ENCODE measurements at regions not wholly inside any gene's neighbourhood (a gene's known extent, or its start where the extent isn't known, plus 50 kb on each side); places are given as distances from the start of the nearest gene placed in this dataset.

DNA sequence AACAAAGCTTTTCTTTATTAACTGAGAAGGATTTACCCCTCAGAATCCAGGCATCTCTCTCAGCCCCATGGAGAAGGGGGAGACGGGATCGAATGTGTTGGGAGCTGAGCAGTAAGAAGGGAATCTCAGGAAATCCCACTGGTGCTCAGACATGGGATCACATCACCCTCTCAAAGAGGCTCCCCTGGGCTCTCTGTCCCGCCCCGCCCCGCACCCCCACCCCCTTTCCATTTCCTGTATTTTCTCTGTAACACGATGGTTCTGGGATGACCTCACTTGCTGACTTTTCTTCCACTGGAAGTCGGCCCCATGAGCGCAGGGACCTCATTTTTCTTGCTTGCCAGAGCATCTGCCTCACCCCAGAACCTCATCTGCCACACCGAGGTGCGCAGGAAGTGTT, 96.7 kb upstream of the SLC22A11 start:
- no peak for TF ChIP-seq EZH2 (optimal IDR thresholded peaks at IDR 0.05; ENCODE audit: low read depth, low read length)
- TF ChIP-seq, protein P1, sequence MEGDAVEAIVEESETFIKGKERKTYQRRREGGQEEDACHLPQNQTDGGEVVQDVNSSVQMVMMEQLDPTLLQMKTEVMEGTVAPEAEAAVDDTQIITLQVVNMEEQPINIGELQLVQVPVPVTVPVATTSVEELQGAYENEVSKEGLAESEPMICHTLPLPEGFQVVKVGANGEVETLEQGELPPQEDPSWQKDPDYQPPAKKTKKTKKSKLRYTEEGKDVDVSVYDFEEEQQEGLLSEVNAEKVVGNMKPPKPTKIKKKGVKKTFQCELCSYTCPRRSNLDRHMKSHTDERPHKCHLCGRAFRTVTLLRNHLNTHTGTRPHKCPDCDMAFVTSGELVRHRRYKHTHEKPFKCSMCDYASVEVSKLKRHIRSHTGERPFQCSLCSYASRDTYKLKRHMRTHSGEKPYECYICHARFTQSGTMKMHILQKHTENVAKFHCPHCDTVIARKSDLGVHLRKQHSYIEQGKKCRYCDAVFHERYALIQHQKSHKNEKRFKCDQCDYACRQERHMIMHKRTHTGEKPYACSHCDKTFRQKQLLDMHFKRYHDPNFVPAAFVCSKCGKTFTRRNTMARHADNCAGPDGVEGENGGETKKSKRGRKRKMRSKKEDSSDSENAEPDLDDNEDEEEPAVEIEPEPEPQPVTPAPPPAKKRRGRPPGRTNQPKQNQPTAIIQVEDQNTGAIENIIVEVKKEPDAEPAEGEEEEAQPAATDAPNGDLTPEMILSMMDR (IDR thresholded peaks at IDR 0.05; ENCODE audit: low read length), result no peak
- TF ChIP-seq EZH2phosphoT487 (IDR thresholded peaks at IDR 0.05; ENCODE audit: low read length), result no peak
- Histone ChIP-seq H3K27me3 (replicated peaks; ENCODE audit: insufficient read depth, low read length) (peaks cover 82% of the 10 kb centered on the region), H3K4me3 (ENCODE audit: low read length) (no peak overlapping the region), H3F3A (ENCODE audit: insufficient read depth, low read length) (no peaks in the 10 kb centered on the region), H4K20me1 (ENCODE audit: insufficient read depth, low read length) (no peaks in the 10 kb centered on the region), H2AFZ (ENCODE audit: low read length) (no peak overlapping the region), H3K27ac (ENCODE audit: low read length) (no peak overlapping the region), H3K9ac (ENCODE audit: low read length) (no peak overlapping the region), H3K9me2 (replicated peaks; ENCODE audit: insufficient read depth, low read length) (no peaks in the 10 kb centered on the region), H3K79me2 (ENCODE audit: low read length) (no peaks in the 10 kb centered on the region), H3K4me2 (ENCODE audit: low read depth, low read length) (no peak overlapping the region), H3K9me3 (replicated peaks; ENCODE audit: insufficient read depth, low read length) (no peaks in the 10 kb centered on the region), H3K36me3 (replicated peaks; ENCODE audit: insufficient read depth, low read length) (no peaks in the 10 kb centered on the region), H3K4me1 (ENCODE audit: low read length) (no peaks in the 10 kb centered on the region)
- DNase-seq, result no peak

DNA sequence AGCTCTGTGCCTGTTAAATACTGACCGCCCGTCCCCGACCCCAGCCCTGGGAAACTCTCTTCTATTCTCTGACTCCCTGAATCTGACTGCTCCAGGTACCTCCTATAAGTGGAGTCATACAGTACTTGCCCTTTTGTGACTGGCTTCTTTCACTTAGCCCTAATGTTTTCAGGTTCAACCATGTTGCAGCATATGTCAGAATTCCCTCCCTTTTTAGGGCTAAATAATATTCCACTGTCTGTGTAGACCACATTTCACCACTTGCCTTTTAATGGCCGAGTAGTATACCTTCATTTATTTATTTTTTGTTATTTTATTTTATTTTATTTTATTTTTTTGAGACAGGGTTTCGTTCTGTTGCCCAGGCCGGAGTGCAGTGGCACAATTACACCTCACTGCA, 96.1 kb upstream of the SLC22A11 start:
- Histone ChIP-seq H3K27ac (ENCODE audit: low read length) (no peak overlapping the region), H3K79me2 (ENCODE audit: low read length) (no peaks in the 10 kb centered on the region), H2AFZ (ENCODE audit: low read length) (no peak overlapping the region), H3K27me3 (replicated peaks; ENCODE audit: insufficient read depth, low read length) (peaks cover 78% of the 10 kb centered on the region), H3F3A (ENCODE audit: insufficient read depth, low read length) (no peaks in the 10 kb centered on the region), H3K9me3 (replicated peaks; ENCODE audit: insufficient read depth, low read length) (no peaks in the 10 kb centered on the region), H4K20me1 (ENCODE audit: insufficient read depth, low read length) (no peaks in the 10 kb centered on the region), H3K4me2 (ENCODE audit: low read depth, low read length) (no peak overlapping the region), H3K9ac (ENCODE audit: low read length) (no peak overlapping the region), H3K4me3 (ENCODE audit: low read length) (no peak overlapping the region), H3K4me1 (ENCODE audit: low read length) (no peaks in the 10 kb centered on the region), H3K36me3 (replicated peaks; ENCODE audit: insufficient read depth, low read length) (no peaks in the 10 kb centered on the region), H3K9me2 (replicated peaks; ENCODE audit: insufficient read depth, low read length) (no peaks in the 10 kb centered on the region)
- no peak for DNase-seq
- no peak for TF ChIP-seq EZH2phosphoT487 (IDR thresholded peaks at IDR 0.05; ENCODE audit: low read length)
- TF ChIP-seq, protein P1 (IDR thresholded peaks at IDR 0.05; ENCODE audit: low read length), result no peak

DNA sequence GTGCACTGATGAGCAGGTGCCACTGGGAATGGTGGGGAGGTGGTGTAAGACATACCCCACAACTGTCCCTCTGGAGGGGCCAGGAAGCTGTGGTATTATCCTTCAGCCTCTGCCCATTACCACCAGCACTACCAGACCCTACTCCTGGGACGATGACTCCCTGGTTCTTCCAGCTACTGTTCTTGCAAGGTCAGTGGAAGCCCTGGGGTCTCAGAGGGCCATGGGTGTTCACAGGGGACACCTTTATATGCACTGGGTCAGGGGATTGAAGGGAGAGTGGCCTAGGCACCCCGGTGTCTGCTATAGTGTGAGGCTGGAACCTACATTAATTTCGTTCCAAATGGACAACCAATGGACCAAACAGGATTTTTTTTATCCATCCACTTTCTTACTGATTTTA, 94.7 kb upstream of the SLC22A11 start:
- Histone ChIP-seq H3K9me2 (replicated peaks; ENCODE audit: insufficient read depth, low read length) (no peaks in the 10 kb centered on the region), H3K9ac (ENCODE audit: low read length) (no peak overlapping the region), H3K27ac (ENCODE audit: low read length) (no peak overlapping the region), H3K4me2 (ENCODE audit: low read depth, low read length) (no peak overlapping the region), H3K79me2 (ENCODE audit: low read length) (no peaks in the 10 kb centered on the region), H4K20me1 (ENCODE audit: insufficient read depth, low read length) (no peaks in the 10 kb centered on the region), H3K36me3 (replicated peaks; ENCODE audit: insufficient read depth, low read length) (no peaks in the 10 kb centered on the region), H3K9me3 (replicated peaks; ENCODE audit: insufficient read depth, low read length) (no peaks in the 10 kb centered on the region), H2AFZ (ENCODE audit: low read length) (no peak overlapping the region), H3K4me3 (ENCODE audit: low read length) (no peak overlapping the region), H3K4me1 (ENCODE audit: low read length) (no peaks in the 10 kb centered on the region), H3K27me3 (replicated peaks; ENCODE audit: insufficient read depth, low read length) (peaks cover 64% of the 10 kb centered on the region), H3F3A (ENCODE audit: insufficient read depth, low read length) (no peaks in the 10 kb centered on the region)
- DNase-seq, result no peak
- TF ChIP-seq EZH2 (optimal IDR thresholded peaks at IDR 0.05; ENCODE audit: low read depth, low read length) (no peak), EZH2phosphoT487 (IDR thresholded peaks at IDR 0.05; ENCODE audit: low read length) (no peak)
- TF ChIP-seq, protein P1 (IDR thresholded peaks at IDR 0.05; ENCODE audit: low read length), result no peak

Data from MM.1S (cell line).